Left lung (tissue), 4 donors: ENCODE measurements at regions not wholly inside any gene's neighbourhood (a gene's known extent, or its start where the extent isn't known, plus 50 kb on each side); places are given as distances from the start of the nearest gene placed in this dataset.

Experiments
- ATAC-seq: fragments of 200-7000 bp; cut with Tn5 transposase; one replicate; pipeline ENCODE4 v1.9.1; 2020; ENCODE audit warnings: moderate library complexity
- DNase-seq, 4 donors: peaks; one replicate each; pipeline ENCODE4 v3.0.0-alpha.2; 2013 to 2020
- H3K27ac ChIP-seq, 2 donors: fragments of 200-600 bp; sonication (generic) in 1 of 2; one replicate each; pipeline versions ENCODE4 v1.5.0 to v1.8.0; 2020 to 2021
- H3K27me3 ChIP-seq, 2 donors: fragments of 200-600 bp; sonication (generic) in 1 of 2; one replicate each; pipeline versions ENCODE4 v1.5.0 to v1.8.0; 2020 to 2021
- H3K36me3 ChIP-seq, 2 donors: fragments of 200-600 bp; sonication (generic) in 1 of 2; one replicate each; pipeline versions ENCODE4 v1.5.0 to v1.8.0; 2020 to 2021
- H3K4me1 ChIP-seq, 2 donors: fragments of 200-600 bp; one replicate each; pipeline ENCODE4 v1.8.0; 2021
- H3K4me3 ChIP-seq, 2 donors: fragments of 200-600 bp; sonication (generic) in 1 of 2; one replicate each; pipeline versions ENCODE4 v1.5.0 to v1.8.0; 2020 to 2021; ENCODE audit warnings: mild to moderate bottlenecking in 1 of 2
- H3K9me3 ChIP-seq, 2 donors: fragments of 200-600 bp; sonication (generic) in 1 of 2; one replicate each; pipeline versions ENCODE4 v1.5.0 to v1.8.0; 2020 to 2021
- CTCF ChIP-seq, 2 donors: fragments of 200-600 bp; sonication (generic) in 1 of 2; IDR thresholded peaks; one replicate each; pipeline versions ENCODE4 v1.5.0 to v1.8.0; 2021; ENCODE audit warnings: antibody characterized with exemption in 2 of 2
- intact Hi-C, 2 donors: fragments of 100-400 bp; cut with DNase I; formaldehyde crosslinking; loops; one replicate each; pipeline versions ENCODE4 v1.11.2 to v1.14.2; 2022
- donor health status: DM: no; HTN: yes; CAD: no.
- donor health status: DM: no; HTN: no; CAD: no.

DNA sequence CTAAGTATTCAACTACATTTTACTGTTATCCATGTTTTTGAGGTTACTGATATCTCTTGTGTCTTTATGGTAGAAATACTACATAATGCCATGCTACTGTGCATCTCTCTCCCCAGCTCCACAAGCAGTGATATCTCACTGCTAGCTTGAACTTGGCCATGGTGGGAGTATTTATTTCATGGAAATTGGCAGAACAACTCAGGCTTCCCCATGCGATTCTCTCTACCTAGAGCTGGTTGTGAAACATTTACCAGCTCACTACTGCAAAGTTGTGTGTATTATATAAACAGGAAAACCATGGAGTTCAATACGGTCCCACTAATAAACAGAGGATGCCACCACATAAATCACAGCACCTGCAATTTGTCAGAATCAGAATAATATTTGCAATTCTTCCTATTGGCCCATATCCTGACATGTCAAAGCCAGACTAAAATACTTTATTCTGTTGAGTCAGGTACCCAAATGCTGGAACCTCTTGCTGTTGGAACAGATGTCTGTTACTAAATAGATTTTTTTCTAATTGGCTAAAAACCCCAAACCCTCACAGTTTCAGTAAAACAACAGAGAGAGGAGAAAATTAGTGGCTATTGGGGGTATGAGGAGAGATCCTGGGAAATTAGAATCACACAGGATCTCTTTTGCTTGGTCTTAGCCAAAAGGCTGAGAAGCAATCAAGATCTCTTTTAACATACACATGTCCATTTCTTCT, 91.4 kb upstream of the SLC10A2 start:
- DNase-seq (no peak), ATAC-seq (no peak)
- H3K9me3 ChIP-seq, result no peaks in the 10 kb centered on the region
- H3K4me1 ChIP-seq, result no peaks in the 10 kb centered on the region
- H3K36me3 ChIP-seq, result no peaks in the 10 kb centered on the region
- intact Hi-C loops, result no loop called here
- no peaks in the 10 kb centered on the region for H3K27me3 ChIP-seq
- H3K4me3 ChIP-seq, result no peak overlapping the region
- no peak overlapping the region for H3K27ac ChIP-seq
- TF ChIP-seq CTCF (IDR thresholded peaks at IDR 0.05), result no peak

DNA sequence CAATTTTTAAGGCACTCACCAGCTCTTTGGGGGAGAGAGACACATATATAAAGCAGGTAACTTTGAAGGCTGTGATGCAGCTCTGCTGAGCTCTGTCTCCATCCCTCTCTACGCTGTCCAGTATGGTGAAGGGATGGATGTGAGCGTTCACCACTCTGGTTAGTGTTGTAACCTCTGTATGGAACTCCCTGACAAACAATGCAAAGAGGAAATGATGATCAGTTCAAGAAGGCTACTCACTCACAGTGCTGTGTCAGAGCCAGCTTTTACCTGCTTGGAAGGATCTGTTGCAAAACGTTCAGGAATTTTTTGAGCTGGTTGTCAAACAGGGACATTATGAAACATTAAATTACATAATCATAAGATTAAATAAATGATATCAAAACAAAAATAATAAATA, 90.8 kb upstream of the SLC10A2 start:
- intact Hi-C loops, result no loop called here
- no peaks in the 10 kb centered on the region for H3K4me1 ChIP-seq
- no peaks in the 10 kb centered on the region for H3K36me3 ChIP-seq
- no peak overlapping the region for H3K27ac ChIP-seq
- H3K4me3 ChIP-seq, result no peak overlapping the region
- no peak for ATAC-seq
- H3K27me3 ChIP-seq, result no peaks in the 10 kb centered on the region
- no peak for DNase-seq
- no peak for TF ChIP-seq CTCF (IDR thresholded peaks at IDR 0.05)
- no peaks in the 10 kb centered on the region for H3K9me3 ChIP-seq

DNA sequence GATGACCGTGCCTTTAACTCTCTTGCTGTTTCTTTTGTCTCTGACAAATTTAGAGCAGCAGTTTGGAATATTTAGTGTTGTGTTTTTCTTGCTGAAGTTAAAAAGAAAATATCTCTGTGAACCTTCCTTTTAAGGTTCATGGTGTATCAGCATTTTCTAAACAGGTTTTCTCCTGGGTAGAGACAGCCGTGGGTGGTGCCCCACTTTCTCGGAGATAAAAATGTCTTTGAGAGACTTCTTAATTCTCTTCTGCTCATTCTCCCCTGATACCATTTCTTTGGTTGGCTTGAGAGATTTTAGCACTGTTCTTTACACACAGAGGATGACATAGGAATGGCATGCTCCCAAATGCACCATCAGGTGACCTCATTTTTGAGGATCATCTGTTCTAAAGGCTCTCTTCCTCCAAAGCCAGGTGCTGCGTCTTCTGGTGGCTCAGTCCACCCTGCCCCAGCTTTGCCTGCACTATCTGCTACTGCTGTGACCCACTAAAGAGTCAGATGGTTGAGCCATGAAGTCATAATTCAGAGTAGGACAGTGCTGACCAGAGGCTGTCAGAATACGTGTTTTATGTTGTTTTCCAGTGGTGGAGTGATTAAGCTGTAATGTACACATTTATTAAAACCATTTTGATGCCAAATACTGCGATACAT, 90.3 kb upstream of the SLC10A2 start:
- no peak for ATAC-seq
- H3K4me1 ChIP-seq, result no peaks in the 10 kb centered on the region
- intact Hi-C loops, result no loop called here
- H3K9me3 ChIP-seq, result no peaks in the 10 kb centered on the region
- no peaks in the 10 kb centered on the region for H3K36me3 ChIP-seq
- H3K4me3 ChIP-seq, result no peak overlapping the region
- H3K27me3 ChIP-seq, result no peaks in the 10 kb centered on the region
- H3K27ac ChIP-seq, result no peak overlapping the region
- TF ChIP-seq CTCF (IDR thresholded peaks at IDR 0.05), result no peak
- no peak for DNase-seq

DNA sequence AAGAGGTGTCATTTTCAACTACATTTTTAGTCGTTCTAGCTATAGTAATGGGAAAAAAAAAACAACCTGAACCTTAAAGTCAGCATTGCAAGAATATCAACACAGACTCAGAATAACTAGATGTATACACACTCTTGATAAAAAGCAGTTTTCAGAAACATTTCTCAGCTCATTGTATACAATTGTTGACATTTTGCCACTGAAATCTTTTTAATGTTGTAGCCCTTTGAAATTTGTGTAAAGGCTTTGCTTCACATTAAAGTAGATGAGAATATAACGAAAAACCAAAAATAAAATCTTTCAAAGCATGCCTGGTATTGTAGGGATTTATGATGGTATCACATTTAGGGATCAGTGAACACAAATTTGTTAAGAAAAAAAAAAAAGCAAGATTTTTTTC, 87.2 kb upstream of the SLC10A2 start:
- DNase-seq, result no peak
- intact Hi-C loops, result no loop called here
- no peak overlapping the region for H3K27ac ChIP-seq
- no peak for ATAC-seq
- H3K4me1 ChIP-seq, result no peaks in the 10 kb centered on the region
- H3K27me3 ChIP-seq, result no peaks in the 10 kb centered on the region
- no peaks in the 10 kb centered on the region for H3K9me3 ChIP-seq
- no peak overlapping the region for H3K4me3 ChIP-seq
- H3K36me3 ChIP-seq, result no peaks in the 10 kb centered on the region
- TF ChIP-seq CTCF (IDR thresholded peaks at IDR 0.05), result no peak

DNA sequence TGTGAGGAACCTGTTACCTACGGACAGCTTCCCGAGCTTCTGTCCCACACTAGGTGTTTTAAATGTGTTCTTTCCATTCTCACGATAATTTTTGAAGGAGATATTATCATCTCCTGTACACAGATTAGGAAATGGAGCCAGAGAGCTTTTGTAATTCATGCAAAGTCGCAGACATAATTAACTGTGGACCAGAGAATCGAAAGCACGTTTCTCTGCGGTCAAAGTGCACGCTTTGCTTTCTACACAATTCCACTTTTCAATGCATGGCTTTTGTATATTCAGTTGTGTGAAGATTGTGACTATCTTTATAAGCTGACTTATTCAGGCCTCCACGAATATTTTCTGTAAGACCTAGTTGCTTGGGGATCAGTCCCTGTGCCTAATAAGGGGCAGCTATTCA, 81.7 kb upstream of the SLC10A2 start:
- ATAC-seq, result no peak
- H3K9me3 ChIP-seq, result no peaks in the 10 kb centered on the region
- no peak overlapping the region for H3K27ac ChIP-seq

More for the DNA sequence above, 81.7 kb upstream of the SLC10A2 start:
- Histone ChIP-seq H3K36me3 (no peaks in the 10 kb centered on the region), H3K4me1 (no peaks in the 10 kb centered on the region), H3K4me3 (no peak overlapping the region), H3K27me3 (no peaks in the 10 kb centered on the region)
- no peak for TF ChIP-seq CTCF (IDR thresholded peaks at IDR 0.05)
- DNase-seq, result no peak
- intact Hi-C loops, result no loop called here
